Upper lobe of left lung (tissue), 6 donors: ENCODE measurements at regions not wholly inside any gene's neighbourhood (a gene's known extent, or its start where the extent isn't known, plus 50 kb on each side); places are given as distances from the start of the nearest gene placed in this dataset.
A peak's percentile ranks its signal among the peaks of the same experiment; 100 is the strongest.

Experiments
- ATAC-seq, 2 donors: fragments of 200-7000 bp; cut with Tn5 transposase; one replicate each; pipeline ENCODE4 v1.9.1; 2022; ENCODE audit warnings: mild to moderate bottlenecking in 2 of 2, moderate library complexity in 2 of 2; ENCODE audit not compliant: low FRiP score in 2 of 2
- DNase-seq, 2 donors: peaks; one replicate each; pipeline ENCODE4 v3.0.0-alpha.2; 2019 to 2020
- H3K27ac ChIP-seq, 4 donors: fragments of 200-600 bp; sonication (generic); one replicate each; pipeline ENCODE4 v1.5.1; 2016 to 2019
- H3K27me3 ChIP-seq, 4 donors: fragments of 200-600 bp; sonication (generic); one replicate each; pipeline ENCODE4 v1.5.1; 2017 to 2019
- H3K36me3 ChIP-seq, 4 donors: fragments of 200-600 bp; sonication (generic); one replicate each; pipeline ENCODE4 v1.5.1; 2016 to 2019
- H3K4me1 ChIP-seq, 4 donors: fragments of 200-600 bp; sonication (generic); one replicate each; pipeline ENCODE4 v1.5.1; 2018 to 2019
- H3K4me3 ChIP-seq, 4 donors: fragments of 200-600 bp; sonication (generic); one replicate each; pipeline ENCODE4 v1.5.1; 2017 to 2019; ENCODE audit warnings: mild to moderate bottlenecking in 2 of 4, moderate library complexity in 1 of 4
- H3K9me3 ChIP-seq, 4 donors: fragments of 200-600 bp; sonication (generic); one replicate each; pipeline ENCODE4 v1.5.1; 2018 to 2019
- EP300 ChIP-seq, 4 donors: sonication (generic); formaldehyde crosslinking; IDR thresholded peaks; one replicate each; pipeline ENCODE4 v1.5.1; 2017; ENCODE audit warnings: antibody characterized with exemption in 4 of 4, control low read depth in 2 of 4
- POLR2A ChIP-seq, 4 donors: fragments of 450-650 bp; IDR thresholded peaks; one replicate each; pipeline ENCODE4 v1.5.1; 2016 to 2017; ENCODE audit warnings: antibody characterized with exemption in 4 of 4, mild to moderate bottlenecking in 2 of 4
- POLR2AphosphoS5 ChIP-seq, 2 donors: sonication (generic); formaldehyde crosslinking; IDR thresholded peaks; one replicate each; pipeline ENCODE4 v1.5.1; 2017; ENCODE audit warnings: antibody characterized with exemption in 2 of 2
- WGBS, 2 donors: methylation state at CpG; one replicate each; pipeline ENCODE4 v1.1.5; 2017 to 2018; 5-methylcytosine and 5-hydroxymethylcytosine counted together
- TF ChIP-seq, protein P1 (sequence below), 6 experiments: fragments of 450-650 bp in 4 of 6; fragments of 200-600 bp in 2 of 6; sonication (generic) in 2 of 6; IDR thresholded peaks; one replicate each; pipeline ENCODE4 v1.5.1; 2016 to 2019; ENCODE audit warnings: antibody characterized with exemption in 6 of 6
- donor health status: DM: no; HTN: no; CAD: no; lungs with moderate emphysema.
- donor health status: DM: no; HTN: yes; CAD: no; lungs with severe emphysema.

DNA sequence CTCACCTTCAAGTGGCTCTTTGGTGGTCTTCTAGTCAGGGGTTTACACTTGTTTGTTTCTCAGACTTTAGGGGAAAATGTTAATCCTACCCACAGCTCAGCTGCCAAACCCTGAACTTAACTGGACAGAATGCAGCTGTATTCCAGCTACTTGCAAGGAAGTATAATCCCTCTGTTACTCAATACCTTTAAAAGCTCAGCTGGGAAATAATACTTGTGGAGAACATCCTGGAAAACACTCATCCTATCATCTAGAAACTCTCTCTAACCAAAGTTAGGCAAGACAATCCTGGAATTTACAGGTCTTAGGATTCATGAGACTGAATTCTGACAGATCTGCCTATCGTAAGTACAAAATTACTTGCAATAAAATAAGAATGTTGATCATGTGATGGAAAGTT is 404.1 kb downstream of the ADAMTS20 start:
- H3K36me3 ChIP-seq = no peaks in the 10 kb centered on the region
- H3K9me3 ChIP-seq = no peaks in the 10 kb centered on the region
- TF ChIP-seq POLR2A (IDR thresholded peaks at IDR 0.05) (no peak), EP300 (IDR thresholded peaks at IDR 0.05) (no peak)
- TF ChIP-seq, protein P1, sequence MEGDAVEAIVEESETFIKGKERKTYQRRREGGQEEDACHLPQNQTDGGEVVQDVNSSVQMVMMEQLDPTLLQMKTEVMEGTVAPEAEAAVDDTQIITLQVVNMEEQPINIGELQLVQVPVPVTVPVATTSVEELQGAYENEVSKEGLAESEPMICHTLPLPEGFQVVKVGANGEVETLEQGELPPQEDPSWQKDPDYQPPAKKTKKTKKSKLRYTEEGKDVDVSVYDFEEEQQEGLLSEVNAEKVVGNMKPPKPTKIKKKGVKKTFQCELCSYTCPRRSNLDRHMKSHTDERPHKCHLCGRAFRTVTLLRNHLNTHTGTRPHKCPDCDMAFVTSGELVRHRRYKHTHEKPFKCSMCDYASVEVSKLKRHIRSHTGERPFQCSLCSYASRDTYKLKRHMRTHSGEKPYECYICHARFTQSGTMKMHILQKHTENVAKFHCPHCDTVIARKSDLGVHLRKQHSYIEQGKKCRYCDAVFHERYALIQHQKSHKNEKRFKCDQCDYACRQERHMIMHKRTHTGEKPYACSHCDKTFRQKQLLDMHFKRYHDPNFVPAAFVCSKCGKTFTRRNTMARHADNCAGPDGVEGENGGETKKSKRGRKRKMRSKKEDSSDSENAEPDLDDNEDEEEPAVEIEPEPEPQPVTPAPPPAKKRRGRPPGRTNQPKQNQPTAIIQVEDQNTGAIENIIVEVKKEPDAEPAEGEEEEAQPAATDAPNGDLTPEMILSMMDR (IDR thresholded peaks at IDR 0.05) = no peak
- H3K27me3 ChIP-seq = no peaks in the 10 kb centered on the region
- 82 to 85% methylated on average over 1 of the region's 1 CpG for WGBS, 2 donors
- H3K4me3 ChIP-seq = no peak overlapping the region
- H3K4me1 ChIP-seq = no peaks in the 10 kb centered on the region
- no peak overlapping the region for H3K27ac ChIP-seq
- DNase-seq = no peak
- peak in 1 of 2 donors; percentile 29 for ATAC-seq

DNA sequence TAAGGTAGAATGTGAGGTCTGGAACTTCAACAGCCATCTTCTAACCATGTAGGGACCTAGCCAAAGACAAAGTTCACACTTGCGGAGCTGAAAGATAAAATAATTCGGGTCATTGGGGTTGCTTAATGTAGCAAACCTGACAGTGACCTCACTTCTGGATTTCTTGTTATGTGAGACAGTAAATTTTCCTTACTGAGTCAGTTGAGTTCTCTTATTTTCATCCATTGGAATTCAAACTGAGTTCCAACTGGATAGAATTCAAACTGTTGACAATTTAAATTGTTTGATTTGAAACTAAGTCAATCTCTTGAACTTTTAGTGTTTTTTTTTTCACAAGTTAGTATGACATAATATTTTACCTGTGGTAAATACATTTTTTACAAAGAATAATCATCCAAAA is 406.5 kb downstream of the ADAMTS20 start:
- Histone ChIP-seq H3K9me3 (no peaks in the 10 kb centered on the region), H3K27me3 (no peaks in the 10 kb centered on the region), H3K4me1 (no peaks in the 10 kb centered on the region), H3K36me3 (no peaks in the 10 kb centered on the region), H3K27ac (no peak overlapping the region), H3K4me3 (no peak overlapping the region)
- 63 to 72% methylated on average over 2 of the region's 2 CpGs for WGBS, 2 donors
- DNase-seq (no peak), ATAC-seq (no peak)
- TF ChIP-seq, protein P1 (IDR thresholded peaks at IDR 0.05) = no peak
- TF ChIP-seq EP300 (IDR thresholded peaks at IDR 0.05) = no peak
- no peak for TF ChIP-seq POLR2A (IDR thresholded peaks at IDR 0.05)
- no peak for TF ChIP-seq POLR2AphosphoS5 (IDR thresholded peaks at IDR 0.05)

DNA sequence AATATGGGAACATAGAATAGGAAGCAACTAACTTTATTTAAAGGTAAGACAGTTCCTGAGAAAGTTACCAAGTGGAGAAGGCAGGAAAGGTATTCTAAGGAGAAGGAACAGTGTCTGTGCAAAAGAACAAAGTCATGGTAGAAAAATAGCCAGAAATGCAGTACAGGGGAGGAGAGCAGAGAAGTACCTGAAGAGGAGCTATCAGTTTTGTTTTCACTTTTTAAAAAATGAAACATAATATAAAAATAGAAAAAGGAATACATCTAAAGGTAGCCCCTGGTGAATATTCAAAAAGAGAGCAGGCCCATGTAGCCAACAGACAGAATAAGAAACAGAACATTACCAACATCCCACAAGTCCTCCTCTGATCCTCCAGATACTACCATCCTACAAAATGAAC is 408.7 kb downstream of the ADAMTS20 start:
- no peak for TF ChIP-seq POLR2AphosphoS5 (IDR thresholded peaks at IDR 0.05)
- no peak for TF ChIP-seq EP300 (IDR thresholded peaks at IDR 0.05)
- TF ChIP-seq POLR2A (IDR thresholded peaks at IDR 0.05) = no peak
- TF ChIP-seq, protein P1 (IDR thresholded peaks at IDR 0.05) = no peak
- no peak for ATAC-seq
- no peaks in the 10 kb centered on the region for H3K4me1 ChIP-seq
- no peaks in the 10 kb centered on the region for H3K36me3 ChIP-seq
- no peak overlapping the region for H3K27ac ChIP-seq
- H3K27me3 ChIP-seq = no peaks in the 10 kb centered on the region
- H3K9me3 ChIP-seq = peaks cover 0 to 4% (median 0%) of the 10 kb centered on the region in 4 donors
- no peak for DNase-seq
- no peak overlapping the region for H3K4me3 ChIP-seq

DNA sequence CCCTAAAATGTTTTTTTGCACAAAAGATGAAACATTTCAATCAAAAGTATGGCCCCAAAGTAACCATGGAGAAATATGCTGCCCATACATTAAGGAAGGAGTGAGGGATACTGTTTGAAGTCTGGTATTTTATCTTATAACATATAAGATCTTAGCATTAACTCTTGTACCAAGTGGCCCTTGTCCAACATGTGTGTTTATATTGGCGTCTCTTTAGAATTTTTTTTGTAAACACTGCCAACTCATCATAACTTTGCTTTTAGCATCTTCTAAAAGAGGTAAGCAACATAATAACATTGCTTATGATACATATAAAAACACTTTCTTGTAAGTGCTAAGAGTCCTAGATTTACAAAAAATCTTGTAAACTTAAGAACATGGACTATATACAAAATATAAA is 419.7 kb downstream of the ADAMTS20 start:
- 36 to 42% methylated on average over 1 of the region's 1 CpG for WGBS, 2 donors
- H3K9me3 ChIP-seq = no peaks in the 10 kb centered on the region
- H3K4me1 ChIP-seq = peaks cover 0 to 2% (median 0%) of the 10 kb centered on the region in 4 donors
- no peak overlapping the region for H3K4me3 ChIP-seq
- H3K27me3 ChIP-seq = no peaks in the 10 kb centered on the region
- no peak for TF ChIP-seq POLR2A (IDR thresholded peaks at IDR 0.05)
- TF ChIP-seq, protein P1 (IDR thresholded peaks at IDR 0.05) = no peak
- TF ChIP-seq POLR2AphosphoS5 (IDR thresholded peaks at IDR 0.05) = no peak
- TF ChIP-seq EP300 (IDR thresholded peaks at IDR 0.05) = no peak
- H3K36me3 ChIP-seq = no peaks in the 10 kb centered on the region
- no peak overlapping the region for H3K27ac ChIP-seq
- DNase-seq (no peak), ATAC-seq (no peak)

DNA sequence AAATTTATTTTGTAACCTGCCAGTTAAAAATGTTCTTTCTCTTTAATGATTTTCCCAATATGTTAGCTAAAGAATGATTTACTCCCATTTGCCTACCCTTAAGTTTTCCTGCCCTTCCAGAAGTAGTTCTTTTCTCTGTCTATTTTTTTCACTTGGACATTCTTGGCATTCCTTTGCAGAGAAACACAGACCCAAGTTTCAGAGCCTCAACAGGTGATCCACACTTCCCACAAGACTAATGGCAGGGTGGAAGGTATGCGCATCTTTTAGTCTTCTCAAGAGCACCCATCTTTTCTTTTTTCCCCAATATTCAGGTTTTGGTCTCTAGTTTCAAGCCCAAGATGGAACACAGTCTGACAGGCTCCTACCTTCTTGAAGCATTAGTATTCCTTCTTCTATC is 420.7 kb downstream of the ADAMTS20 start:
- no peaks in the 10 kb centered on the region for H3K27me3 ChIP-seq
- DNase-seq (no peak), ATAC-seq (no peak)
- peaks cover 0 to 2% (median 0%) of the 10 kb centered on the region in 4 donors for H3K4me1 ChIP-seq
- no peak overlapping the region for H3K4me3 ChIP-seq
- no peak overlapping the region for H3K27ac ChIP-seq
- H3K9me3 ChIP-seq = no peaks in the 10 kb centered on the region
- 93 to 96% methylated on average over 1 of the region's 1 CpG for WGBS, 2 donors
- no peak for TF ChIP-seq POLR2A (IDR thresholded peaks at IDR 0.05)
- TF ChIP-seq, protein P1 (IDR thresholded peaks at IDR 0.05) = no peak
- no peaks in the 10 kb centered on the region for H3K36me3 ChIP-seq
